ENCODE measurements at regions not wholly inside any gene's neighbourhood (a gene's known extent, or its start where the extent isn't known, plus 50 kb on each side); places are given as distances from the start of the nearest gene placed in this dataset.

- peaks cover 0 to 4% (median 0%) of the 10 kb centered on the region in 5 donors for H3K36me3 Mint-ChIP-seq
- H3K36me3 ChIP-seq (ENCODE audit: control insufficient read depth in 2 of 3, insufficient read depth in 3 of 3, low read length in 3 of 3): no peaks in the 10 kb centered on the region
- ATAC-seq: no peak
- POLR2A ChIA-PET: no interaction called here
- H3K4me3 Mint-ChIP-seq: no peak overlapping the region
- peaks cover 0 to 2% (median 0%) of the 10 kb centered on the region in 11 donors for H3K9me3 Mint-ChIP-seq
- no peak overlapping the region for H3K4me3 ChIP-seq (ENCODE audit: low read length)
- no peaks in the 10 kb centered on the region for H3K27me3 ChIP-seq (ENCODE audit: control insufficient read depth in 2 of 2, insufficient read depth in 2 of 2, low read length in 2 of 2)
- no peak overlapping the region for H3K27ac ChIP-seq (ENCODE audit: low read depth, low read length)
- peaks cover 28 to 90% (median 84%) of the 10 kb centered on the region in 7 donors for H3K4me1 Mint-ChIP-seq
- H3K27ac Mint-ChIP-seq: peak overlapping the region in 8 of 9 donors; percentile 8 to 89 (median 75)
- peaks cover 0 to 27% of the 10 kb centered on the region in 2 donors for H3K4me1 ChIP-seq (ENCODE audit: control insufficient read depth in 2 of 2, insufficient read depth in 2 of 2, low read length in 2 of 2)
- intact Hi-C loops (cut with micrococcal nuclease): no loop called here
- no peaks in the 10 kb centered on the region for H3K27me3 Mint-ChIP-seq
- DNase-seq: no peak
- CTCF ChIA-PET: no interaction called here
- H3K9me3 ChIP-seq (ENCODE audit: control insufficient read depth in 2 of 3, low read length in 3 of 3): no peaks in the 10 kb centered on the region
Observed at GRCh38 chr2:134175834-134176233, 78.0 kb upstream of the MGAT5 start.

- no peaks in the 10 kb centered on the region for H3K36me3 ChIP-seq (ENCODE audit: control insufficient read depth in 2 of 3, insufficient read depth in 3 of 3, low read length in 3 of 3)
- intact Hi-C loops (cut with micrococcal nuclease): no loop called here
- no peak for DNase-seq
- POLR2A ChIA-PET: no interaction called here
- Mint-ChIP-seq H3K4me1 (peaks cover 43 to 96% (median 95%) of the 10 kb centered on the region in 7 donors), H3K36me3 (peaks cover 0 to 4% (median 0%) of the 10 kb centered on the region in 5 donors), H3K27ac (peak overlapping the region in 8 of 9 donors; percentile 73 to 97 (median 91)), H3K4me3 (no peak overlapping the region), H3K27me3 (no peaks in the 10 kb centered on the region), H3K9me3 (peaks cover 0 to 2% (median 0%) of the 10 kb centered on the region in 11 donors)
- no peak overlapping the region for H3K4me3 ChIP-seq (ENCODE audit: low read length)
- no peak for ATAC-seq
- CTCF ChIA-PET: interaction anchor here (1.0 to 1.3 kb wide), 2 partner anchors 22 to 57 kb away, joined by 3 to 5 read pairs; no protein-coding TSS in a partner anchor
- H3K9me3 ChIP-seq (ENCODE audit: control insufficient read depth in 2 of 3, low read length in 3 of 3): no peaks in the 10 kb centered on the region
- H3K4me1 ChIP-seq (ENCODE audit: control insufficient read depth in 2 of 2, insufficient read depth in 2 of 2, low read length in 2 of 2): peaks cover 16 to 43% of the 10 kb centered on the region in 2 donors
- H3K27ac ChIP-seq (ENCODE audit: low read depth, low read length): no peak overlapping the region
- no peaks in the 10 kb centered on the region for H3K27me3 ChIP-seq (ENCODE audit: control insufficient read depth in 2 of 2, insufficient read depth in 2 of 2, low read length in 2 of 2)
Observed at GRCh38 chr2:134177351-134177931, 76.4 kb upstream of the MGAT5 start.

- CTCF ChIA-PET: interaction anchor here (1.0 to 1.3 kb wide), 2 partner anchors 21 to 58 kb away, joined by 3 to 5 read pairs; no protein-coding TSS in a partner anchor
- intact Hi-C loops (cut with micrococcal nuclease): no loop called here
- Histone ChIP-seq H3K4me3 (ENCODE audit: low read length) (no peak overlapping the region), H3K27ac (ENCODE audit: low read depth, low read length) (no peak overlapping the region), H3K9me3 (ENCODE audit: control insufficient read depth in 2 of 3, low read length in 3 of 3) (no peaks in the 10 kb centered on the region), H3K36me3 (ENCODE audit: control insufficient read depth in 2 of 3, insufficient read depth in 3 of 3, low read length in 3 of 3) (no peaks in the 10 kb centered on the region), H3K27me3 (ENCODE audit: control insufficient read depth in 2 of 2, insufficient read depth in 2 of 2, low read length in 2 of 2) (no peaks in the 10 kb centered on the region), H3K4me1 (ENCODE audit: control insufficient read depth in 2 of 2, insufficient read depth in 2 of 2, low read length in 2 of 2) (peaks cover 20 to 42% of the 10 kb centered on the region in 2 donors)
- H3K9me3 Mint-ChIP-seq: peaks cover 0 to 2% (median 0%) of the 10 kb centered on the region in 11 donors
- no peak overlapping the region for H3K4me3 Mint-ChIP-seq
- H3K27ac Mint-ChIP-seq: peak overlapping the region in 8 of 9 donors; percentile 73 to 97 (median 91)
- no peaks in the 10 kb centered on the region for H3K27me3 Mint-ChIP-seq
- DNase-seq (peak in 6 of 9 donors; percentile 11 to 35 (median 20)), ATAC-seq (no peak)
- POLR2A ChIA-PET: no interaction called here
- peaks cover 0 to 5% (median 0%) of the 10 kb centered on the region in 5 donors for H3K36me3 Mint-ChIP-seq
- peaks cover 39 to 96% (median 92%) of the 10 kb centered on the region in 7 donors for H3K4me1 Mint-ChIP-seq
Observed at GRCh38 chr2:134178138-134178877, 75.6 kb upstream of the MGAT5 start.

DNA sequence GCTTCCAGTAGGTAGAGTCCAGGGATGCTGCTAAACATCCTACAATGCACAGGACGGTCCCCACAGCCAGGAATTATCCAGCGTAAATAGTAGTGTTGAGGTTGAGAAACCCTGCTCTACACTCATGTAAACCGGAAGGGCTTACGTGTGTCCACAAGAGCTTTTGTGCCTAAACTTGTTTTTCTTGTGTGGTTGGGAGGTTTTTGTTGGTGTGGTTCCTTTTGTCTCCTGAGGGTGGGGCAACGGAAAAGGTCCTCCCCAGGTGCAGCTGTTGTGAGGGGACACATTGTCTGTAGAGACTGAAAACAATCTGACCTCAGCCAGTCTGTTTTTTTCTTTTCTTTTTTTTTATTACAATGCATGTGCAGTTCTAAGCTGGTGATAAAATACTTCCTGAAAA, 72.7 kb upstream of the MGAT5 start:
- Mint-ChIP-seq H3K27ac (peak overlapping the region; percentile 84 to 97 (median 91)), H3K4me3 (peak overlapping the region; percentile 54 to 86 (median 67)), H3K9me3 (peaks cover 0 to 2% (median 0%) of the 10 kb centered on the region in 11 donors), H3K36me3 (peaks cover 4 to 18% (median 7%) of the 10 kb centered on the region in 5 donors), H3K27me3 (no peaks in the 10 kb centered on the region), H3K4me1 (peaks cover 52 to 96% (median 93%) of the 10 kb centered on the region in 7 donors)
- ATAC-seq: peak; percentile 87
- no peak overlapping the region for H3K4me3 ChIP-seq (ENCODE audit: low read length)
- no peaks in the 10 kb centered on the region for H3K36me3 ChIP-seq (ENCODE audit: control insufficient read depth in 2 of 3, insufficient read depth in 3 of 3, low read length in 3 of 3)
- H3K4me1 ChIP-seq (ENCODE audit: control insufficient read depth in 2 of 2, insufficient read depth in 2 of 2, low read length in 2 of 2): peaks cover 22 to 45% of the 10 kb centered on the region in 2 donors
- intact Hi-C loops (cut with micrococcal nuclease): loop anchor here (1.0 to 5.0 kb wide), 5 partner anchors 16 to 64 kb away; no protein-coding TSS in a partner anchor
- no peaks in the 10 kb centered on the region for H3K27me3 ChIP-seq (ENCODE audit: control insufficient read depth in 2 of 2, insufficient read depth in 2 of 2, low read length in 2 of 2)
- ChIA-PET CTCF (interaction anchor here (1.3 to 1.6 kb wide), 2 partner anchors 18 to 63 kb away, joined by 7 to 8 read pairs; no protein-coding TSS in a partner anchor), POLR2A (interaction anchor here (0.7 to 1.9 kb wide), 4 partner anchors 14 to 63 kb away, joined by 3 to 10 read pairs (median 5); no protein-coding TSS in a partner anchor)
- H3K27ac ChIP-seq (ENCODE audit: low read depth, low read length): peak overlapping the region; percentile 18
- DNase-seq: peak in 8 of 9 donors; percentile 30 to 79 (median 68)
- H3K9me3 ChIP-seq (ENCODE audit: control insufficient read depth in 2 of 3, low read length in 3 of 3): no peaks in the 10 kb centered on the region

GRCh38 chr2:134183679-134184078, 70.2 kb upstream of the MGAT5 start:
- H3K27me3 Mint-ChIP-seq: no peaks in the 10 kb centered on the region
- ATAC-seq: no peak
- intact Hi-C loops (cut with micrococcal nuclease): loop anchor here in 1 of 2 donors (5.0 kb wide), 1 partner anchor 34 kb away; no protein-coding TSS in a partner anchor
- H3K4me1 Mint-ChIP-seq: peaks cover 47 to 97% (median 94%) of the 10 kb centered on the region in 7 donors
- H3K36me3 Mint-ChIP-seq: peaks cover 7 to 27% (median 18%) of the 10 kb centered on the region in 5 donors
- ChIA-PET CTCF (interaction anchor here (0.6 to 1.5 kb wide), 2 partner anchors 8 to 24 kb away, joined by 3 to 5 read pairs; no protein-coding TSS in a partner anchor), POLR2A (interaction anchor here (0.8 to 1.2 kb wide), 2 partner anchors 25 to 26 kb away, joined by 3 read pairs; no protein-coding TSS in a partner anchor)
- H3K4me3 Mint-ChIP-seq: peak overlapping the region in 5 of 10 donors; percentile 20 to 52 (median 23)
- peaks cover 22 to 37% of the 10 kb centered on the region in 2 donors for H3K4me1 ChIP-seq (ENCODE audit: control insufficient read depth in 2 of 2, insufficient read depth in 2 of 2, low read length in 2 of 2)
- peak overlapping the region in 8 of 9 donors; percentile 32 to 89 (median 70) for H3K27ac Mint-ChIP-seq
- DNase-seq: no peak
- H3K9me3 ChIP-seq (ENCODE audit: control insufficient read depth in 2 of 3, low read length in 3 of 3): no peaks in the 10 kb centered on the region
- H3K36me3 ChIP-seq (ENCODE audit: control insufficient read depth in 2 of 3, insufficient read depth in 3 of 3, low read length in 3 of 3): no peaks in the 10 kb centered on the region
- no peak overlapping the region for H3K27ac ChIP-seq (ENCODE audit: low read depth, low read length)
- H3K4me3 ChIP-seq (ENCODE audit: low read length): no peak overlapping the region
- H3K9me3 Mint-ChIP-seq: peaks cover 0 to 2% (median 0%) of the 10 kb centered on the region in 11 donors
- no peaks in the 10 kb centered on the region for H3K27me3 ChIP-seq (ENCODE audit: control insufficient read depth in 2 of 2, insufficient read depth in 2 of 2, low read length in 2 of 2)

DNA sequence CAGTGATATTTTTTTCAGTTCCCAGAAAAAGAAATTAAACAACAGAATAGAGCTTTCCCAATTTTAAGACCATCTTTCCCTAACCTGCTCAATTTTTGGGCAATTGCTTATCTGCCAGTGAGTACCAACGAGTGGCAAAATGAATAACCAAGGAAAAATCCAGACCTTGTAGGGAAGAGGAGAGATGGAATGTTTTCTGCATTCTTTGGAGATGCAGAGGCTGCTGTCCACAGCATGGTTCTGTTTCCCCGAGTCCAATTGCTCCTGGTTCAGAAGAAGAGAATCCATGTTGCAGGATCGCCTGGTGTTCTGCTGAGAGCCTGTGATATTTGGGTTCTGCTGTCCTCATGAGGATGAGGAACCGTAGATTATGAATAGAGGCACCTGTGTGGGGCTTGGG, 68.2 kb upstream of the MGAT5 start:
- Mint-ChIP-seq H3K4me1 (peaks cover 41 to 93% (median 88%) of the 10 kb centered on the region in 7 donors), H3K9me3 (peaks cover 0 to 2% (median 0%) of the 10 kb centered on the region in 11 donors), H3K36me3 (peaks cover 7 to 31% (median 25%) of the 10 kb centered on the region in 5 donors), H3K27ac (peak overlapping the region in 2 of 9 donors; percentile 47 to 56), H3K4me3 (no peak overlapping the region), H3K27me3 (no peaks in the 10 kb centered on the region)
- H3K4me3 ChIP-seq (ENCODE audit: low read length): no peak overlapping the region
- no peaks in the 10 kb centered on the region for H3K27me3 ChIP-seq (ENCODE audit: control insufficient read depth in 2 of 2, insufficient read depth in 2 of 2, low read length in 2 of 2)
- H3K9me3 ChIP-seq (ENCODE audit: control insufficient read depth in 2 of 3, low read length in 3 of 3): no peaks in the 10 kb centered on the region
- POLR2A ChIA-PET: no interaction called here
- no peak overlapping the region for H3K27ac ChIP-seq (ENCODE audit: low read depth, low read length)
- DNase-seq (no peak), ATAC-seq (no peak)
- H3K4me1 ChIP-seq (ENCODE audit: control insufficient read depth in 2 of 2, insufficient read depth in 2 of 2, low read length in 2 of 2): peaks cover 22 to 33% of the 10 kb centered on the region in 2 donors
- no peaks in the 10 kb centered on the region for H3K36me3 ChIP-seq (ENCODE audit: control insufficient read depth in 2 of 3, insufficient read depth in 3 of 3, low read length in 3 of 3)
- CTCF ChIA-PET: no interaction called here
- intact Hi-C loops (cut with micrococcal nuclease): no loop called here
